ENCODE measurements at regions not wholly inside any gene's neighbourhood (a gene's known extent, or its start where the extent isn't known, plus 50 kb on each side); places are given as distances from the start of the nearest gene placed in this dataset.

- Mint-ChIP-seq H3K4me1 (no peaks in the 10 kb centered on the region), H3K9me3 (no peaks in the 10 kb centered on the region), H3K4me3 (no peak overlapping the region), H3K27me3 (ENCODE audit: insufficient read depth, low read depth, poor library complexity) (peaks cover 1% of the 10 kb centered on the region), H3K36me3 (ENCODE audit: low read depth) (no peaks in the 10 kb centered on the region), H3K27ac (no peak overlapping the region)
- Histone ChIP-seq H4K20me1 (replicated peaks; ENCODE audit: insufficient read depth) (no peaks in the 10 kb centered on the region), H3K4me1 (ENCODE audit: insufficient read depth) (no peaks in the 10 kb centered on the region), H3K27me3 (ENCODE audit: insufficient read depth) (no peaks in the 10 kb centered on the region), H3F3A (replicated peaks; ENCODE audit: low read depth) (no peaks in the 10 kb centered on the region), H3K4me2 (no peak overlapping the region), H3K79me2 (replicated peaks; ENCODE audit: insufficient read depth) (no peaks in the 10 kb centered on the region), H3K4me3 (no peak overlapping the region), H2AFZ (no peak overlapping the region), H3K9me2 (ENCODE audit: insufficient read depth) (peaks cover 5% of the 10 kb centered on the region; the same call in 1 of the 2 replicates), H3K36me3 (ENCODE audit: insufficient read depth) (no peaks in the 10 kb centered on the region), H3K27ac (ENCODE audit: low read depth) (no peak overlapping the region)
- DNase-seq (ENCODE audit: low spot score) (no peak), ATAC-seq (no peak)
- no peak for TF ChIP-seq JUNB (IDR thresholded peaks at IDR 0.05; ENCODE audit: unreplicated experiment)
- no peak for TF ChIP-seq CREB1 (CRISPR knock-in tag; IDR thresholded peaks at IDR 0.05; ENCODE audit: low read depth)
- no peak for TF ChIP-seq ZNF114 (CRISPR knock-in tag; IDR thresholded peaks at IDR 0.05)
- TF ChIP-seq ZNF462 (CRISPR knock-in tag; IDR thresholded peaks at IDR 0.05) = no peak
- no peak for TF ChIP-seq ETS1 (IDR thresholded peaks at IDR 0.05)
Observed at GRCh38 chr2:226623587-226624368, 175.8 kb downstream of the IRS1 start.
